ENCODE measurements at regions not wholly inside any gene's neighbourhood (a gene's known extent, or its start where the extent isn't known, plus 50 kb on each side); places are given as distances from the start of the nearest gene placed in this dataset.

DNA sequence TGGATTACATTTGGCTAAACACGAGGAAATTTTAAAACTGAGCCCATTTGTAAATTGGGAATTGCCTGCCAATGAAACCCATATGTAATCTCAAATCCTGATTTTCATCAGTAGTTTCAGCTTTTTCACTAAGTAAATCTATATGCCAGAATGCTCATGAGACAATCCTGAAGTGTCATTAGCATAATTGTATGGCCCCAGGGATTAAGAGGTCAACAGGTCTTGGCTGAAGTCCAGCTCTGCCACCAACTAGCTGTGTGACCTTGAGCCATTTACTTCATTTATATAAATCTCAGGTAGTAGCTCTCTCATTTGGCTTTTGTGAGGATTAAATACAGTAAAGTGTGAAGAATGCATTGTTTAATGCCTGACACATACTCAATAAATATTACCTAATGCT is 320.5 kb upstream of the EMCN start:
- H3K4me1 Mint-ChIP-seq = peaks cover 12% of the 10 kb centered on the region
- H3K36me3 Mint-ChIP-seq (ENCODE audit: low read depth) = no peaks in the 10 kb centered on the region
- no peak overlapping the region for H3K4me3 Mint-ChIP-seq
- H3K27me3 Mint-ChIP-seq (ENCODE audit: low read depth) = no peaks in the 10 kb centered on the region
- peak overlapping the region in 1 of 3 experiments; percentile 79 for H3K27ac Mint-ChIP-seq
- TF ChIP-seq, protein P1, sequence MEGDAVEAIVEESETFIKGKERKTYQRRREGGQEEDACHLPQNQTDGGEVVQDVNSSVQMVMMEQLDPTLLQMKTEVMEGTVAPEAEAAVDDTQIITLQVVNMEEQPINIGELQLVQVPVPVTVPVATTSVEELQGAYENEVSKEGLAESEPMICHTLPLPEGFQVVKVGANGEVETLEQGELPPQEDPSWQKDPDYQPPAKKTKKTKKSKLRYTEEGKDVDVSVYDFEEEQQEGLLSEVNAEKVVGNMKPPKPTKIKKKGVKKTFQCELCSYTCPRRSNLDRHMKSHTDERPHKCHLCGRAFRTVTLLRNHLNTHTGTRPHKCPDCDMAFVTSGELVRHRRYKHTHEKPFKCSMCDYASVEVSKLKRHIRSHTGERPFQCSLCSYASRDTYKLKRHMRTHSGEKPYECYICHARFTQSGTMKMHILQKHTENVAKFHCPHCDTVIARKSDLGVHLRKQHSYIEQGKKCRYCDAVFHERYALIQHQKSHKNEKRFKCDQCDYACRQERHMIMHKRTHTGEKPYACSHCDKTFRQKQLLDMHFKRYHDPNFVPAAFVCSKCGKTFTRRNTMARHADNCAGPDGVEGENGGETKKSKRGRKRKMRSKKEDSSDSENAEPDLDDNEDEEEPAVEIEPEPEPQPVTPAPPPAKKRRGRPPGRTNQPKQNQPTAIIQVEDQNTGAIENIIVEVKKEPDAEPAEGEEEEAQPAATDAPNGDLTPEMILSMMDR (IDR thresholded peaks at IDR 0.05; ENCODE audit: unreplicated experiment in 3 of 3) = no peak
- H3K9me3 Mint-ChIP-seq = peaks cover 3% of the 10 kb centered on the region

DNA sequence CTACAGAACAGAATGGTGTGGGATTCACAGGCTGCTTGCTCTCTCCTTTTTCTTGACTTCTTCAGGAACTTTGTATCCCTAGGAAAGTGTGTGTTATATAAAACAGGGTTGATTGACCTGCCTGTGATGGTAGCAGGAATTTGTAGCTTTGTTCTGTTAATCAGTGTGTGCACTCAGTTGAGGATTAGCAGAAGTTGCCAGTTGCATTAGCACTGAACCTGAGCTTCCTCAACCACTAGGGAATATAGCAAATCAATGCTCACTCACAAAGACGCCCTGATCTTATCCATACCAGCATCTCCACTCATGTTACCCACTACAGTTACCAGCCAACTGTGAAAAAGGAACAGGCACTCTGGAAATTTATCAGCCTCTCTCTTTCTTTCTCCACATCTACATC is 319.1 kb upstream of the EMCN start:
- Mint-ChIP-seq H3K27me3 (ENCODE audit: low read depth) (no peaks in the 10 kb centered on the region), H3K4me3 (no peak overlapping the region), H3K27ac (peak overlapping the region in 1 of 3 experiments; percentile 7), H3K4me1 (peaks cover 12% of the 10 kb centered on the region), H3K9me3 (peaks cover 3% of the 10 kb centered on the region), H3K36me3 (ENCODE audit: low read depth) (no peaks in the 10 kb centered on the region)
- TF ChIP-seq, protein P1 (IDR thresholded peaks at IDR 0.05; ENCODE audit: unreplicated experiment in 3 of 3) = no peak

DNA sequence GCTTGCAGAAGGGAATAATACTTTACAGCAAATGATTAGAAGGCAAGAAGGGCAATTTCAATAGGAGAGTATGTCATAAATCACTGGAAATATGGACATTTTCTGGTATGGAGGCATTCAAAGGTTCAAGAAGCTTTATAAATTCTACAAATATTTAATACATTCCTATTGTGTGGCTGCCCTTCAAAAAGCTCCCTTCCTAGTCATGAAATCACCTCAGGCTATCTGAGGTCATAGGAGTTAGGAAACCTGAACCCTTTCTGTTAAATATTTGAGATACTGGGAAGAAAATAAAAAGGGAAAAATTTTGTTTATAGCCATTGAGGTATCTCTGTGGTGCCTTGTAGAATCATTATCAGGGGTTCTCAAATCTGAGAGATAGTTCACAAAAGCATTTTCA is 316.8 kb upstream of the EMCN start:
- TF ChIP-seq, protein P1 (IDR thresholded peaks at IDR 0.05; ENCODE audit: unreplicated experiment in 3 of 3) = no peak
- no peaks in the 10 kb centered on the region for H3K27me3 Mint-ChIP-seq (ENCODE audit: low read depth)
- H3K9me3 Mint-ChIP-seq = peaks cover 3% of the 10 kb centered on the region
- no peak overlapping the region for H3K4me3 Mint-ChIP-seq
- peaks cover 12% of the 10 kb centered on the region for H3K4me1 Mint-ChIP-seq
- no peaks in the 10 kb centered on the region for H3K36me3 Mint-ChIP-seq (ENCODE audit: low read depth)
- H3K27ac Mint-ChIP-seq = peak overlapping the region in 1 of 3 experiments; percentile 45

DNA sequence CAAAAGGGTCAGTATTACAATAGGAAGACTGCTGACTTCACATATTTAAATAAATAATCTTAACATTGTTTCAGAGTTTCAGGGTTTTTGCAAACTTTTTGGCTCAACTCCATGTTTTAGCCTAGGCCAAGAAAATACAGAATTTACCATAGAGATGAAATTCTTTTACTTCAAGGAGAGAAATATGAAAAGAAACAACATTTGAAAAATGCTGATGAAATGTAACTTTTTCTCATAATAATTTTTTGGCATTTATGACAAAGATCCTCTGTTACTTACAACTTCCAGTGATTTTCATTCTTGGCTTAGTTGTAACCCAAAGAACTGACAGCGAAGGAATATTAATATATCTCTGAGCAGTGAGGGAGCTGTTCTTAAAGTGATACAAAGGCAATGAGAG is 316.1 kb upstream of the EMCN start:
- Mint-ChIP-seq H3K27ac (peak overlapping the region in 2 of 3 experiments; percentile 44 to 45), H3K4me3 (no peak overlapping the region), H3K27me3 (ENCODE audit: low read depth) (no peaks in the 10 kb centered on the region), H3K36me3 (ENCODE audit: low read depth) (no peaks in the 10 kb centered on the region), H3K9me3 (peaks cover 2% of the 10 kb centered on the region), H3K4me1 (peaks cover 12% of the 10 kb centered on the region)
- TF ChIP-seq, protein P1 (IDR thresholded peaks at IDR 0.05; ENCODE audit: unreplicated experiment in 3 of 3) = no peak

DNA sequence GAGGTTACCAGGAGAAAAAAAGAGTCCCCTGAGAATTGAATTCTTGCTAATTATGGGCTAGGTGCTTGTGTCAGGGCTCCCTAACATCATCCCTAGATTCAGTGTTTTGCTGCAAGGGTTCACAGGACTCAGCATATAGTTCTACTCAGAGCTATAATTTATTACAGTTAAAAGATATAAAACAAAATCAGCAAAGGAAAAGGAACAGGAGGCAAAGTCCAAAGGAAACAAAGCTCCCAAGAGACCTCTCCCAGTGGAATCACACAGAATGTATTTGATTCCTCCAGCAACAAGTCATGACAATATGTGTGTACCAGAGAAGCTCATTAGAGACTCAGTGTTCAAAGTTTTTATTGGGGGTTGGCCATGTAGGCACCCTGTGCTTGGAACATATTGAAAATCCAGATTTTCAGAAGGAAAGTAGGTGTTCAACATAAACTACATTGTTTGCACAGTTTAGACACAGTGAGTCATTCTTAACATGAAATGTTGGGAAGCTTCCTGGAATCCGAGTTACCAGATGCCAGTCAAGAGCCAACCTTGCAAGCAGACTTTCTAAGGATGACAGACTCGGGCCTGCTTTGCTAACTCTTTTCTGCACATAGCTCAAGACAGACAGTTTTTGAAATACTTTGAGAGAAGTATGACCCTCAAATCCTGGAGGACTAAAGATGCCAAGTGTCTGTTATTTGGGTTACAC is 311.3 kb upstream of the EMCN start:
- H3K27me3 Mint-ChIP-seq (ENCODE audit: low read depth) = no peaks in the 10 kb centered on the region
- peaks cover 8% of the 10 kb centered on the region for H3K4me1 Mint-ChIP-seq
- H3K36me3 Mint-ChIP-seq (ENCODE audit: low read depth) = no peaks in the 10 kb centered on the region
- H3K27ac Mint-ChIP-seq = no peak overlapping the region
- H3K9me3 Mint-ChIP-seq = no peaks in the 10 kb centered on the region
- H3K4me3 Mint-ChIP-seq = no peak overlapping the region
- TF ChIP-seq, protein P1 (IDR thresholded peaks at IDR 0.05; ENCODE audit: unreplicated experiment in 3 of 3) = no peak

DNA sequence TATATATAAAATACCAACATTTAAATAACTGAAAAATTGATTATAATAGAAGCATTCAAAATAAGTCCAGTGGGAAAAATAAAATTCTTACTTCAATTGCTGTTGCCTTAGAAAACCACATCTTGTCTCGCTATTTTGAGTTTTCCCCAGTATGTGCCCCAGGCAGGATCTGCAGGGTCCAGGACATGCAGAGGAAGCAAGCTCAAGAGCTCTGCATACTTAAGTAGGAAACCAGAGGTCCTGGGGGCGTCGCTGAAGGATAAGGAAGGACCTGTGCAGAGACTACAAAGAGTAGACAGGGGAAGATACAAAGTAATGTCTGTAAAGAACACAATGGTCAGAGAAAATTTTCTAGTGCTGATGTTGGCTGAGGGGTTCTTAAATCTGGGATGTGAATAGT is 310.5 kb upstream of the EMCN start:
- Mint-ChIP-seq H3K36me3 (ENCODE audit: low read depth) (no peaks in the 10 kb centered on the region), H3K27me3 (ENCODE audit: low read depth) (no peaks in the 10 kb centered on the region), H3K4me1 (peaks cover under 1% of the 10 kb centered on the region), H3K27ac (no peak overlapping the region), H3K4me3 (no peak overlapping the region), H3K9me3 (no peaks in the 10 kb centered on the region)
- TF ChIP-seq, protein P1 (IDR thresholded peaks at IDR 0.05; ENCODE audit: unreplicated experiment in 3 of 3) = no peak
